GM12865 (cell line): ENCODE measurements at regions not wholly inside any gene's neighbourhood (a gene's known extent, or its start where the extent isn't known, plus 50 kb on each side); places are given as distances from the start of the nearest gene placed in this dataset.

ENCODE experiments used
- DNase-seq: peaks from one replicate; pipeline ENCODE4 v3.0.0; 2010; ENCODE audit warnings: low read depth
- H3K4me3 ChIP-seq: 2 replicates; pipeline ENCODE4 v1.5.1; 2011; ENCODE audit warnings: mild to moderate bottlenecking, low read depth, low read length, control low read depth
- TF ChIP-seq, protein P1 (sequence below): IDR thresholded peaks from 2 replicates; pipeline ENCODE4 v1.5.1; 2011; ENCODE audit warnings: low read length, control low read depth, low read depth, inconsistent platforms; ENCODE audit not compliant: insufficient read depth; ENCODE audit errors: missing control alignments

DNA sequence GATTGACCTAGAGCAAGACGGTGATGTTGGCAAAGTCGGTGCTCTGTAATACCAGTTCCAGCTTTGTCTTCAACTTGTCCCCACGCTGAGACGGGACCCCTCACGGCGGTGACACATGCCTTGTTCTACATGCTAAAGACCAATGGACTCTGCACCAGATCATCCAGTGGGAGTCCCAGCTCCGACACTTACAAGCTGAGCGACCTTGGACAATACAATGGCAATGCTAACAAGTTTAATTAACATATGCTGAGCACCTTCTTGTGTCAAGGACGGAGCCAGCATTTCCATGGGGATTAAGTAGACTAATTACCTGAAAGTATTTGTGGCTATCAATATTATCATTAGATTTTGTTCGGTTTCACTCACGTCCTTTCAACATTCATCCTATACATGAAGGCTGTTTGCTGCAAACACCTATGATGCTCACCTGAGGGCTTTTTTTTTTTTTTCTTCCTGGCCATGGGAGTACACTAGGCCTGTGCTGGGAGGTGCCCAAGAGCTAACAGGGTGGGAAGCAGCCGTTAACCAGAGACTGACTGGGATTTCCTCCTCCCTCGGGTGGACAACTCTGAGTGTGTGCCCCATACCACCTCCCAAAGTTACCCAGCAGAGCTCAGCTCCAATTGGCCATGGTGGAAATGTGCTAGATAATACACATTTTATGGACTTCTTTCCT is 308.6 kb upstream of the ZFHX3 start:
- no peak for DNase-seq
- no peak overlapping the region for H3K4me3 ChIP-seq
- TF ChIP-seq, protein P1, sequence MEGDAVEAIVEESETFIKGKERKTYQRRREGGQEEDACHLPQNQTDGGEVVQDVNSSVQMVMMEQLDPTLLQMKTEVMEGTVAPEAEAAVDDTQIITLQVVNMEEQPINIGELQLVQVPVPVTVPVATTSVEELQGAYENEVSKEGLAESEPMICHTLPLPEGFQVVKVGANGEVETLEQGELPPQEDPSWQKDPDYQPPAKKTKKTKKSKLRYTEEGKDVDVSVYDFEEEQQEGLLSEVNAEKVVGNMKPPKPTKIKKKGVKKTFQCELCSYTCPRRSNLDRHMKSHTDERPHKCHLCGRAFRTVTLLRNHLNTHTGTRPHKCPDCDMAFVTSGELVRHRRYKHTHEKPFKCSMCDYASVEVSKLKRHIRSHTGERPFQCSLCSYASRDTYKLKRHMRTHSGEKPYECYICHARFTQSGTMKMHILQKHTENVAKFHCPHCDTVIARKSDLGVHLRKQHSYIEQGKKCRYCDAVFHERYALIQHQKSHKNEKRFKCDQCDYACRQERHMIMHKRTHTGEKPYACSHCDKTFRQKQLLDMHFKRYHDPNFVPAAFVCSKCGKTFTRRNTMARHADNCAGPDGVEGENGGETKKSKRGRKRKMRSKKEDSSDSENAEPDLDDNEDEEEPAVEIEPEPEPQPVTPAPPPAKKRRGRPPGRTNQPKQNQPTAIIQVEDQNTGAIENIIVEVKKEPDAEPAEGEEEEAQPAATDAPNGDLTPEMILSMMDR: no peak

DNA sequence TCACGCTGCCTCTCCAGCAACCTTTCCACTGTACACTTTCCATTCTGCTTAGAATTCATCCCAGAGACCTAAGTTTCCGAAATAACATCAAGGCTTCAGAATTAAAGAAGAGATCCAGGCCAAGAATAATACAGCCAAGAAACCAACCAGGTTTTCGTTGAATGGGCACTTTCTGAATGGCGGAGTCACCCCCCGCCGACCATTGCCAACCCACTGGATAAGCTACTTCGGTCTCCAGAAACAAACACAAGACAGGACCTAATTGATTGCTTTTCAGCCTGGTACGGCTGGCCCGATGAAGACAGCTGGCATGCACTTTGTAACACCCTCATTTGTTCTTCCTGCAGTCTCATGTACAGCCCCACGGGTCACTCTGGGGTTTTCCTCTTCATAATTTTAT is 308.1 kb upstream of the ZFHX3 start:
- H3K4me3 ChIP-seq: no peak overlapping the region
- TF ChIP-seq, protein P1: no peak
- DNase-seq: no peak

DNA sequence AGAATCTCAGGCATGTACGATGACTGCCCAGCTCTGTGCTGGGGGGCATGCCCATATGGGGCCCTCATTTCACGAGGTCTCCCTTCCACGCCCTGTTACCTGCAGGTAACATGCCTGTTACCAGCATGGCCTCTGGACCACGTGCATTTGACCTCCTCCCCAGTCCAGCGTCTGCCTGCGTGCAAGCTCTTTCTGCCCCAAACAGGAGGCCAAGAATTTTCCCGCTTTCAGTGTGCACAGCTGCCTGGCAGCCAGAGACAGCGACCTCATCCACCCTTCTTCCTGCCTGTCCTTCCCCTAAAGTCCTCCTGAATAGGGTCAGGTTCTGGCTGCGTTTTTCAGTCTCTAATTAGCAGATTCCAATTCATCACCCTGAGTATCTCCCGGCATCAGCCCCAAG is 306.5 kb upstream of the ZFHX3 start:
- DNase-seq: no peak
- TF ChIP-seq, protein P1: no peak
- no peak overlapping the region for H3K4me3 ChIP-seq

DNA sequence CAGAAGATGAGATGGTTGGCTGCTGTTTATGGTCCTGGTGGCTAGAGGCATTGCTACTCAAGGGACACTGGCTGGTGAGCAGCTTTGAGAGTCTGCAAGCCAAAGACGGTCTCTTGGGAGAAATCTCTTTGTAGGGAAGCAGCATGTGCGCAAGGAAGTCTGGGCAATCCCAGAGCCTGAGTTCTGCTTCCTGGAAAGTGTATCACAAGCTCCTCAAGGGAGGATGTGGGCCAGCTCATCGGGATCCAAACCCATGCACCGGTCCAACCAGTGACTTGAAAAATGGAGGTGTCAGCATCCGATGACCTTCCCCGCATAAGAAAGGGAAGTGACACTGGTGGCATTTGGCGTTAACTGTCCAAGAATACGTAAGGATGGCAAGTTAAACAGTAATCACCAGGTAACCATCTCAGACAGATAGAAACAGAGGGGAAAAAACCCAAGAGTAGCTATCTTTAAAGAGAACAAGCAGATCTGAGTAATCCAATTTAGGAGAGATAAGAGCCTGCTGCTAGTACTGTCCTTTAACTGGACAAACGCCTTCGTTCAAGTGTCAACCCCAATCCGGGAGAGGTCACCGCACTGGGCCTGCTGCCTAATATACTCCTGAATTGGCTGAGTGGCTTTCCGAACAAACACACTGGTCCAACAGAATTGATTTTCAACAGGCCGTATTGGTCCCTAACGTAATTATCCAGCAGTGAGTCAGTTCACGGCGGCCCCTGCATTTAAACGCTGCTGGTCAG is 303.0 kb upstream of the ZFHX3 start:
- H3K4me3 ChIP-seq: no peak overlapping the region
- TF ChIP-seq, protein P1: no peak
- DNase-seq: no peak

DNA sequence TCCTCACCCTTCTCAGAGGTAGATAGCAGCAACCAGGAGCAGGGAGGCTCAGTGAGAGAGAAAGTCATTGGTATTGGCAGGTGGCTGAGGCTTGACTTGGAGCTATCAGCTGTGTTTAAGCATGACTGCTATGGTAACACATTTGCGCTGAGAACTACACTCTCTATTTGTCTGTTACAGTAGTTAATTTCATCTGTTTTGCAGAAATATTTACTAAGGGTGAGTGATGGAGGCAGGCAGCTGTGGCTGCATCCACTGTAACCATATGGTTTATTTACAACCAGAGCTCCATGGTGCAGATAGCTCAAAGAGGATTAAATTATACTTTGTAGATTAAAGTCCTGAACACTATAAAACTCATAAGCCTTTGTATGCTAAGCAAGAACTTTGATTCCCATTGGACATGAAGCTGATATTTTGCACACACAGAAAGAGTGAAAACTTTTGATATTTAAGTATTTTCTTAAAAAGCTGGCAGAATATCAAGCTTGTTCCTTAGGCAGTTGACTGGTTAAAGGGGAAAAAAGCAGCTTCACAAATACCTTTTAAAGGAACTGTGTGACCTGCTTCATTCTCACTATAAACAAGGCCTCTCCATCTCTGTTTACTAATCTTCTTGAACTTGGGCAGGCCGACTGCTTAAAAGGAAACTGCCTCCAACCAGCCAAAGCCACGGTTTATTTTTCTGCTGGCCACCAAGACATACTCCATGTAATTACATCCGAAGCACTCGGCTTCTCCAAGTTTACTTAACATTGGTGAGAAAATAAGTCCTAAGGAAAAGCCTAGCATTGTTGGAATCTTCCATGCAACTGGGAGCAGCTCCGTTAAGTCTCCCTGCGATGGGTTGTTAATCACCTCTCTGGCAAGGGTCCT is 299.8 kb upstream of the ZFHX3 start:
- TF ChIP-seq, protein P1: no peak
- no peak for DNase-seq
- no peak overlapping the region for H3K4me3 ChIP-seq

DNA sequence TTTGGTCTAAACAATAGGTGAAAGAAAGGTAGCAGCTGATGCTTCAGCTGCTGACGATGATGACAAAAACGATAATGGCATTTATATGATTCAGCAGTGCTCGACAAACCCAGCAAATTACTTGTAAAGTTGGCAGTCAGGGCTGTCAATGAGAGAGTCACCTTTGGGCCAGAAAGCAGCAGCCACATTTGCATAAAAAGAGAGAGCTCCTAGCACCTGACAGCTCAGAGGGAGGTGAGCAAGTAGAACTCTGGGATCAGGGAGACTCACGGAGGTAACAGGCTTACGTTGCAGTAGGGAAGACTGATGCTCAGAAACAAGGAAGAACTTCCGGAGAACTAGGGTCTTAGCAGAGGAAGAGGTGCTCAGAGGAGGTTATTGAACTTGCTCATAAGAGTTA is 291.9 kb upstream of the ZFHX3 start:
- DNase-seq: no peak
- TF ChIP-seq, protein P1: no peak

More for the DNA sequence above, 291.9 kb upstream of the ZFHX3 start:
- no peak overlapping the region for H3K4me3 ChIP-seq
